Thyroid gland (tissue), 4 donors: ENCODE measurements at regions not wholly inside any gene's neighbourhood (a gene's known extent, or its start where the extent isn't known, plus 50 kb on each side); places are given as distances from the start of the nearest gene placed in this dataset.

Experiments used
- DNase-seq, 2 donors: peaks; one replicate each; pipeline ENCODE4 v3.0.0-alpha.2; 2019
- H3K27ac ChIP-seq, 3 donors: fragments of 200-600 bp; sonication (generic); 1 replicate in 2 of 3; 2 replicates in 1 of 3; pipeline ENCODE4 v1.5.1; 2016 to 2019; ENCODE audit warnings: mild to moderate bottlenecking in 1 of 3, moderate library complexity in 1 of 3
- H3K27me3 ChIP-seq: fragments of 200-600 bp; sonication (generic); one replicate; pipeline ENCODE4 v1.5.1; 2019
- H3K36me3 ChIP-seq, 2 donors: fragments of 200-600 bp; sonication (generic); one replicate each; pipeline ENCODE4 v1.5.1; 2016 to 2019
- H3K4me1 ChIP-seq, 2 donors: fragments of 200-600 bp; sonication (generic); one replicate each; pipeline ENCODE4 v1.5.1; 2017 to 2019
- H3K4me3 ChIP-seq, 3 donors: fragments of 200-600 bp; sonication (generic); replicated peaks in 1 of 3; 1 replicate in 2 of 3; 2 replicates in 1 of 3; pipeline ENCODE4 v1.5.1; 2016; ENCODE audit warnings: mild to moderate bottlenecking in 1 of 3
- H3K9me3 ChIP-seq: fragments of 200-600 bp; sonication (generic); one replicate; pipeline ENCODE4 v1.5.1; 2017
- CTCF ChIP-seq, 6 experiments: fragments of 200-600 bp in 3 of 6; fragments of 450-650 bp in 3 of 6; sonication (generic) in 3 of 6; IDR thresholded peaks; one replicate each; pipeline ENCODE4 v1.5.1; 2016 to 2019; ENCODE audit warnings: antibody characterized with exemption in 6 of 6, mild to moderate bottlenecking in 2 of 6, inconsistent platforms in 1 of 6, moderate library complexity in 1 of 6
- POLR2A ChIP-seq, 2 donors: fragments of 450-650 bp; IDR thresholded peaks; one replicate each; pipeline ENCODE4 v1.6.1; 2017; ENCODE audit warnings: antibody characterized with exemption in 2 of 2, mild to moderate bottlenecking in 2 of 2, moderate library complexity in 1 of 2
- WGBS, 2 donors: methylation state at CpG; one replicate each; pipeline ENCODE4 v1.1.5; 2017; 5-methylcytosine and 5-hydroxymethylcytosine counted together
- intact Hi-C: fragments of 100-400 bp; cut with DNase I; formaldehyde crosslinking; loops from one replicate; pipeline ENCODE4 v1.15.1; 2023

GRCh38 chr12:127731657-127732056, 535.3 kb upstream of the TMEM132C start:
- intact Hi-C loops, result no loop called here
- Histone ChIP-seq H3K36me3 (no peaks in the 10 kb centered on the region), H3K4me1 (no peaks in the 10 kb centered on the region), H3K9me3 (no peaks in the 10 kb centered on the region), H3K27me3 (no peaks in the 10 kb centered on the region), H3K27ac (no peak overlapping the region), H3K4me3 (no peak overlapping the region)
- TF ChIP-seq CTCF (IDR thresholded peaks at IDR 0.05), result no peak
- no peak for TF ChIP-seq POLR2A (IDR thresholded peaks at IDR 0.05)
- DNase-seq, result no peak
- 44 to 53% methylated on average over 7 of the region's 7 CpGs for WGBS, 2 donors

- intact Hi-C loops, result no loop called here
- Histone ChIP-seq H3K36me3 (no peaks in the 10 kb centered on the region), H3K4me1 (no peaks in the 10 kb centered on the region), H3K27me3 (no peaks in the 10 kb centered on the region), H3K4me3 (no peak overlapping the region), H3K27ac (no peak overlapping the region), H3K9me3 (no peaks in the 10 kb centered on the region)
- WGBS, 2 donors, result 92 to 95% methylated on average over 8 of the region's 8 CpGs
- no peak for DNase-seq
- TF ChIP-seq CTCF (IDR thresholded peaks at IDR 0.05) (no peak), POLR2A (IDR thresholded peaks at IDR 0.05) (no peak)
Measured at GRCh38 chr12:127742231-127742630, 524.7 kb upstream of the TMEM132C start.

- no peaks in the 10 kb centered on the region for H3K36me3 ChIP-seq
- TF ChIP-seq POLR2A (IDR thresholded peaks at IDR 0.05) (no peak), CTCF (IDR thresholded peaks at IDR 0.05) (no peak)
- no peak for DNase-seq
- H3K9me3 ChIP-seq, result no peaks in the 10 kb centered on the region
- no peak overlapping the region for H3K27ac ChIP-seq
- WGBS, 2 donors, result 78 to 81% methylated on average over 9 of the region's 9 CpGs
- intact Hi-C loops, result no loop called here
- H3K4me3 ChIP-seq, result no peak overlapping the region
- no peaks in the 10 kb centered on the region for H3K27me3 ChIP-seq
- no peaks in the 10 kb centered on the region for H3K4me1 ChIP-seq
Measured at GRCh38 chr12:127745469-127746212, 521.3 kb upstream of the TMEM132C start.

GRCh38 chr12:127749416-127749815, 517.6 kb upstream of the TMEM132C start:
- no peaks in the 10 kb centered on the region for H3K4me1 ChIP-seq
- H3K27me3 ChIP-seq, result no peaks in the 10 kb centered on the region
- H3K4me3 ChIP-seq, result no peak overlapping the region
- DNase-seq, result no peak
- 81 to 85% methylated on average over 3 of the region's 3 CpGs for whole genome bisulfite sequencing, 2 donors
- no peak overlapping the region for H3K27ac ChIP-seq
- H3K9me3 ChIP-seq, result no peaks in the 10 kb centered on the region
- TF ChIP-seq CTCF (IDR thresholded peaks at IDR 0.05) (no peak), POLR2A (IDR thresholded peaks at IDR 0.05) (no peak)
- H3K36me3 ChIP-seq, result no peaks in the 10 kb centered on the region
- intact Hi-C loops, result no loop called here

GRCh38 chr12:127750076-127750840, 516.7 kb upstream of the TMEM132C start:
- no peak for DNase-seq
- Histone ChIP-seq H3K27ac (no peak overlapping the region), H3K9me3 (no peaks in the 10 kb centered on the region), H3K4me3 (no peak overlapping the region), H3K4me1 (no peaks in the 10 kb centered on the region), H3K36me3 (no peaks in the 10 kb centered on the region), H3K27me3 (no peaks in the 10 kb centered on the region)
- 61 to 67% methylated on average over 8 of the region's 8 CpGs for WGBS, 2 donors
- TF ChIP-seq CTCF (IDR thresholded peaks at IDR 0.05) (no peak), POLR2A (IDR thresholded peaks at IDR 0.05) (no peak)
- intact Hi-C loops, result no loop called here
